SHP77 treated with DMSO at 0.1 percent for 48 hours (cell line): ENCODE measurements at regions not wholly inside any gene's neighbourhood (a gene's known extent, or its start where the extent isn't known, plus 50 kb on each side); places are given as distances from the start of the nearest gene placed in this dataset.
"Not testable (repeated sequence)": the region's sequence is repeated elsewhere in the genome, so short reads cannot be mapped to it uniquely, and the experiment has no call there.

Source experiments
- DNase-seq: peaks from one replicate; lab custom pipeline; 2025; lab: John Stamatoyannopoulos, UW

DNA sequence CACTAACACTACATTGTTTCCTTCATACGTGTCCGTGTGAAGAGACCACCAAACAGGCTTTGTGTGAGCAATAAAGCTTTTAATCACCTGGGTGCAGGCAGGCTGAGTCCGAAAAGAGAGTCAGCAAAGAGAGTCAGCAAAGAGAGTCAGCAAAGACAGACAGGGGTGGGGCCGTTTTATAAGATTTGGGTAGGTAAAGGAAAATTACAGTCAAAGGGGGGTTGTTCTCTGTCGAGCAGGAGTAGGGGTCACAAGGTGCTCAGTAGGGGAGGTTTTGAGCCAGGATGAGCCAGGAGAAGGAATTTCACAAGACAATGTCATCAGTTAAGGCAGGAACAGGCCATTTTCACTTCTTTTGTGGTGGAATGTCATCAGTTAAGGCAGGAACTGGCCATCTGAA is 1226.2 kb downstream of the OTOL1 start:
- not testable (repeated sequence) for DNase-seq

DNA sequence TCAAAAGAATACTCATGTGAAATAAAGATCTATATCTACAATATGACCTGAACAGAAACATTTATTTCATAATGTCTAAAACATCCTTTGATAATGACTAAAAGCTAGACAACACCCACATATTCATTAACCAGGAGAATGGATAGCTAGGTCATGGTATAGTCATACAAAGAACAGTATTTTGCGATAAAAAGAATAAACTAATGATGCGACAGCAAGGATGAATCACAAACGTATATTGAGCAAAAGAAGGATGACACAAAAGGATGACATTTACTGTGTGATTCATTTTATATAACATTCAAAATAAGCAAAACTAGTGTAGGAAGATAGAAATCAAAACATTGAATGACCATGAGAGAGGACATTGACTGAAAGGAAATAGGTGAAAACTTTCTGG is 1233.1 kb downstream of the OTOL1 start:
- no peak for DNase-seq

- not testable (repeated sequence) for DNase-seq
Measured at GRCh38 chr3:162731961-162732360, 1235.4 kb downstream of the OTOL1 start.

- no peak for DNase-seq
Measured at GRCh38 chr3:162738784-162739183, 1242.2 kb downstream of the OTOL1 start.

DNA sequence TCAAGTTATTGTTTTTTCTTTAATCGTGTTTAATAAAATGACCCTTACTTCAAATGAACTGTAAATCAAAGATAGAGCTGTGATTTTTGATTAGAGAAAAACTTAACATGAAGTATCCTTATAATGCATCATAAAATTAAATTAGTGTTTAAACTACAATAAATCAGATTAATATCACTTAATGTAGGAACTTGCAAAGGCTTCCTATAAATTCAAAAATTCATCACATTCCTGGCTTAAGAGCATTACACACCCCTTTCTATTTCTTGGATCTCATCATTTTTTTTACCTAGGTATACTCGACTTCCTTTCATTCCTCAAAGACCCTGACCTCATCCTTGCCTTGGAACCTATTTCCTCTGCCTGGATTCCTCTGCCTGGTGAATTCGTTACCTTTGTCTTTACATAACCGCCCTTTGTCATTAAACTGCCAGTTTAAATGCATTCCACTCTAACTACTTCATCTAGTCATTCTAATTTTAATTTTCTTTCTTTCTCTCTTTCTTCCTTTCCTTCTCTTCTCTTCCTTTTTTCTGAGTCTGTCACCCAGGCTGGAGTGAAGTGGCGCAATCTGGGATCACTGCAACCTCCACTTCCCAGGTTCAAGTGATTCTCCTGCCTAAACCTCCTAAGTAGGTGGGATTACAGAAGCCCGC is 1244.5 kb downstream of the OTOL1 start:
- no peak for DNase-seq

DNA sequence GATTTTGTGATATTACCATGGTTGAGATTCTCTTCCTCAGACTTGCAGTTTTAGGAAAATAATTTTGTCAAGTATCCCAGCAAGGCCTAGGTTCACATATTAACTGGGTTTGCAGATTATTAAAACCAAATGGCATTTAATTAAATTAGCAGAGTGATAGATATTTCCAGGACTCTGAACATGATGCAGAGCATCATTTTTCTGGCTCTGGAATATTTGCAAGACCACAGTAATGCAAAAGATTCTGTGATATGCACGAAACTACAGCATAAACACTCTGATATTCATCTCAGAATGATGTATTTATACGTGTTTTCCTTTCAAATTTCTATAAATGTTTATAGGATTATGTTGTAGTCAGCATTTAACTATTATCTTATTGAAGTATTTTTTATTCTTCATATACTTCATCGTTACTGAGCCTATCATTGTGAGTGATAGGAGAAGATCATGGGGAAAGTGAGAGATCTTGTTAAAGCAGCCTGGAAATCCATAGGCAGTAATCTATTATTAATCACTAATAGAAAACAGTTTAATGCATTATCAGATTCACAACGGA is 1245.6 kb downstream of the OTOL1 start:
- DNase-seq: no peak

DNA sequence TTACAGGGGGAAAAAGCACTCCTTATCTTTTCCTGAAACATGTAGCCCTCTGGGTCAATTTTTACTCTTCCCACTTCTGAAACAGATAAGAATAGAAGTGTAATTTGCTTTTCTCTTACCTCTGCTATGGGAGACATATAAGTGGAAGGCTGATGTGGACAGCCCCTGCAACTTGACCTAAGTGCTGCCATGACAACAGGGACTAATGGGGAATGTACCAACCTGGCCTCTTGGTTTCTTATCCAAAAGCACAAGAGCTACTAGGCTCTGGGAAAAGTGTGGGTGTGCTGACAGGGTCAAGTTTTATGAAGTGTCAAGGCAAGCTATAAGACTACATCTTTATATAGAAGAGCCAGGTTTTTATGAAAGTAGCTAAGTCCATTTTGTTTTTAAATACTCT is 1246.5 kb downstream of the OTOL1 start:
- DNase-seq: no peak

- no peak for DNase-seq
Measured at GRCh38 chr3:162760789-162761188, 1264.2 kb downstream of the OTOL1 start.

DNA sequence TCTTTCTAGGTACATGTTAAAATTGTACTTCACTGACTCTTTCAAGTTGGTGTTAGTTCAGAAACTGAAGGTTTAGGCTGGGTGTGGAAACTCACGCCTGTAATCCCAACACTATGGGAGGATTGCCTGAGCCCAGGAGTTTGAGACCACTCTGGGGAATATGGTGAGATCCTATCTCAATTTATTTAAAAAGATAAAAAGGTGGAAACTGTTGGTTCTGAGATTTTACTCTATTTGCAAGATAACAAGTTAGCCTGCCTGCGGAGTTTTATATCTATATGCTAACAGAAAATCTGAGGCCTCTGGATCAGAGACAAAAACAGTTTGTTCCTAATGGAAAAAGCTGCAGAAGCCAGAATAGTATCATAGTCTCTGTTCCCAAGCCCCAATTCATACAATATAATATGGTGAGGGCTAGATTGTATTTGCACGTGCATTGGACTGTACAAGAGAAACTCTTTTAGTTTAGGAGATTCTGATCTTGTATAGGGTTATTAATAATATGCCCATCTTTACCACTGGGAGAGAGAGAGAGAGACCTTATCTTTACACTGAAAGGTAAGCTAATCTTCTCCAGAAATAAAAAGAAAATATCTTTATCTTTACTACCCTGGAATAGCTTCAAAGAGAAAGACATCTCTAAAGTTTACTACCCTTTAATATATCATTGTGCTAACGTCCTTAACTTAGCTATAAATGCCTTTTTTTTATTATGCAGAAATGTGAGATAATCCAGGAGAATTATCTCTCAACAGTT is 1267.6 kb downstream of the OTOL1 start:
- DNase-seq: no peak

GRCh38 chr3:162764808-162765071 is 1268.1 kb downstream of the OTOL1 start:
- no peak for DNase-seq

- no peak for DNase-seq
Measured at GRCh38 chr3:162765524-162765923, 1268.9 kb downstream of the OTOL1 start.

GRCh38 chr3:162769564-162769963 is 1273.0 kb downstream of the OTOL1 start:
- DNase-seq: no peak

GRCh38 chr3:162770551-162770950 is 1273.9 kb downstream of the OTOL1 start:
- no peak for DNase-seq

DNA sequence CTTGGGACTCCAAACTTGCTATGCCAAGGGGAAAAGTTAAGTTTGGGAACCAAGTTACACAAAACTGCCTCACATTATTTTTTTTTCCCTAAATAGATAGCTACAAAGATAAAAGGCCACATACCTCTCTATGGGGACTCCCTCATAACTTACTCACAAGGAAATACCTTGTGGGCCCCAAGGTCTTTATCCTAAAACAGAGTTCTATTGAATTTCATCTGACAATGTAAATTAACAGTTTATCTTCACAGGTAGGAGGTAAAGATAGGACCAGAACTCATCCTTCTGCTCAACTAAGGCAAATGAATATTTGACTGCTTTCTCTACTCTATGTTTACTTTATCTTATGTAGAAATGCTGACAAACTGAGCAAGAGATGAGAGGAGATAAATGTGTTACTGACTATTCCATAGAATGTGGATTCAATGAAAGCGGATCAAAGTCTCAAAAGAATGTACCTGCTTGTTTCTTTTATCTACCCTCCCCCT is 1278.0 kb downstream of the OTOL1 start:
- DNase-seq: no peak

DNA sequence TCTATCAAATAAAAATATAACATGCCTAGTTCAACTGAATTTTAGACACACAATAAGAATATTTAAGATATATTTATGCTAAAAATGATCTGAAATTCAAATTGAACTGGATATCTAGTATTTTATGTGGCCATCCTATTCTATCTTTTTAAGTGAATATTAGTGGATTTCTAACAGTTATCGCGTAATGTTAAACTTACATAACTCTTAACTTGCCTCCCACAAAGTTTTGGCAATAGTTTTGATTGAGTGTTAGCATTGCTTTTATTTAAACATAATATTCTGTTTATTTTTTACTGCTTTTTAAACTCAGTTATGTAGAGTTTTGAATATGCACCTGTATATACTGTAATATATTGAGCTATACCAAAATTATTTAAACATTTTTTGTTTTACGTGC is 1279.5 kb downstream of the OTOL1 start:
- no peak for DNase-seq

- no peak for DNase-seq
Measured at GRCh38 chr3:162777118-162777517, 1280.5 kb downstream of the OTOL1 start.

- DNase-seq: no peak
Measured at GRCh38 chr3:162780313-162780712, 1283.7 kb downstream of the OTOL1 start.

DNA sequence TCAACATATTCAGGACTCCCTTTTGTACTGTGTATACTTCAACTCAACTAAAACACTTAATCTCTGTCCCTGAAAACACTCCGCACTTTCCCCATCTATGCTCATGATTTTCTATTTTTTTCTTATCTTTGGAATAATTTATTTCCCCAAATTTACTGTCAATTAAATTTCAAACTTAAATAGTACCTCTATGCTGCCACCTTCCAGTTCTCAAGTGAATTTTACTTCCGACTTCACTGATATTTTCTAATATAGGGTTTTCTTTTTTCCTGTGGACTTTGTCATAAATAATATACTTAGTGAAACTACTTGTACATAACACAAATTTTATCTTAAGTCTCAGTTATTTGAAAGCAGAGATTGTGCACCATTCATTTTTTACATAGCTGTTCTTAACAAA is 1303.3 kb downstream of the OTOL1 start:
- no peak for DNase-seq

DNA sequence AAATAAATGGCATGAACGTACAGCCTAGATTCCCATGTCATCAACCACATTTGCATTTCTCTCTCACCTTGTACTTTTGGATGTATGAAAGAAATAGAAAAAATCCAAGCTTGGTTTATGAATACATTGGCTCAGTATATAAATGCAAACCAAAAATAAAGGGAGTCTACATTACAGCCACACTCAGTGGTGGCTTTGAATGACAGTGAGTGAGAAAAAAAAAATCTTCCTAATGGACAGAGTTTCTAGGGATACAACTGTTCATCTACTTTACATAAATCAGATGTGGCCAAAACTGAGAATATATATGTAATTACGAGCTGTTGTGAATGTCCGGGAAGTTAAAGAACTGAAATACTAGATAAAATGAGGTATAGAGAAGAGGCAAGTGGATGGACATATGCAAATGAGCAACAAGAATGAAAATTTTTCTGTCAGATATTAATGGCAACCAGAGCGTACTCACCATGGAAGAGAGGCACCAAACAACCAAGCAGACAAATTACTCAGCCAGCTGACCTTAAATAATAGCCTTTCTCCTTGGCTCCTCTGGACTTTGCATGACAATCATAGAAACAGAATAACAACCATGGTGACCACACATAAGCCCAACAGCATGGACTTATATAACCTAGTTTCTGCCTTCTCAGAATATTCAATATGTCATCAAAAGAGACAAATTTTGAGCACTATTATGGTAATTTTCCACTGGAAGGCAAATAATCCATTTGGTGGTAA is 1305.8 kb downstream of the OTOL1 start:
- no peak for DNase-seq

DNA sequence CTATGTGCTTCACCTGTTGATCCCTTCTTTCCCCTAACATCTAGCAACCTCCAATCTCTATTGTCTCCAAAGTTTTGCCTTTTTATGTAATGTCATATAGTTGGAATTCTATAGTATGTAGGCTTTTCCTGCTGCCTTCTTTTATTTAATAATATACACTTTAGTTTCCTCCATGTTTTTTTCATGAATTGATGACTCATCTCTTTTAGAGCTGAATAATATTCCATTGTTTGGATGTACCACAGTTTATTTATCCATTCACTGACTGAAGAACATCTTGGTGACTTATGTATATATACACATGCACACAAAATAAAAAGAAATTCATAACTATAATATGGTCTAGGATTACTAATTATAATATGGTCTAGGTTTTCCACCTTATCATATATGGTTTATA is 1314.2 kb downstream of the OTOL1 start:
- no peak for DNase-seq

GRCh38 chr3:162842549-162843216 is 1346.1 kb downstream of the OTOL1 start:
- no peak for DNase-seq

DNA sequence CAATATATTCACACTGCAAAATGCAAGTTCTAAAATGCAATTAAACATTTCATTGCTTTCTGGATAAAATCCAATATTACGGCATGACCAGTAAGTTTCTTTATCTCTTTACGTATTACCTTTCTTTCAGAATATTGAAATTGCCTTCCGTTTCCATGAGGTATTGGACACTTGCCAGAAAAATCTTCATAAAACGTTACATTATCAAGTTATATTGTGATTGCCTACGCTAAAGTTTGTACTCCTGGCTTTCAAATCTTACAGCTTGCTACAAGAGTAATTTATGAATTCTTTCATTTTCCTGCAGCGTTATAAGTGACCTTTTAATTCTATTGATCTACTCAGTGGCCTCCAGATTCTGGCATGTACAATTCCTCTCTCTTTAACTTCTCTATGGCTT is 1349.3 kb downstream of the OTOL1 start:
- DNase-seq: no peak
